ENCODE measurements at regions not wholly inside any gene's neighbourhood (a gene's known extent, or its start where the extent isn't known, plus 50 kb on each side); places are given as distances from the start of the nearest gene placed in this dataset.

- DNase-seq: no peak
These were observed 2075.8 kb downstream of the MRPL39 start for GRCh38 chr21:23531444-23531843.

GRCh38 chr21:23524685-23525084 is 2082.6 kb downstream of the MRPL39 start:
- no peak for DNase-seq

DNA sequence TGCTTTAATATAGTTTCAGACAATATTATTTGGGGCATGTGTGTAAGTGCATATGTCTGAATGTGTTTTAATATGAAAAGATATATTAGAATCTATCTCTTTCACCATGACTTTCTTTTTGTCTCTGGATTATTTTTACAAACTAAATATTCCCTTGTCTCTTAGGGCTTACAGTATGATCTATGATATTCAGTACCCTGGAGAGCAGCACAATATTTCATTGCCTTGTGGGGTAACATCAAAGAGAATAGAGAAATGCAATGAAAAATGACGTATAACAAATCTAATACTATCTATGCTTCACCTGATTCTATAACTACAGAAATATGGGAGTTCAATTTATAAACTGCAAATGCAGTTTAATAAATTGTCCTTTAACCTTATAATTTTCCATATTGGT is 2084.5 kb downstream of the MRPL39 start:
- no peak for DNase-seq

DNA sequence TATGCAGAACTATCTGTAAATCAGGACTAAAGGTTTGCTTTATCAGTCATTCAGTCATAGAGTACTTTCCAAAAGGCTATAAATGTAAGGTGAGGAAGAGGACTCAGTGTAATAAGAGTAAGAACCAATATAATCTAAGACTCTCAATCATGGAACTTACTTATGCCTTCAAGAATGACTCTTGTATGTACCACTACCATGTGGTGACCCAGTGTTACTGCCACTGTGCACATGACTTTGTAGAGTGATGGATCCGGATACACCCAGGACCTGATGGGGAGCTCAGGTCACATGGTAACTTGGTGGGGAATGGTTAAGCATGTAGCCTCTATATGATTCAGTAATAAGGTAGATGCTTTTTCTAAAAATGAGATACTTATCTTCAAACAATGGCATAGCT is 2099.8 kb downstream of the MRPL39 start:
- peak; percentile 40 for DNase-seq

DNA sequence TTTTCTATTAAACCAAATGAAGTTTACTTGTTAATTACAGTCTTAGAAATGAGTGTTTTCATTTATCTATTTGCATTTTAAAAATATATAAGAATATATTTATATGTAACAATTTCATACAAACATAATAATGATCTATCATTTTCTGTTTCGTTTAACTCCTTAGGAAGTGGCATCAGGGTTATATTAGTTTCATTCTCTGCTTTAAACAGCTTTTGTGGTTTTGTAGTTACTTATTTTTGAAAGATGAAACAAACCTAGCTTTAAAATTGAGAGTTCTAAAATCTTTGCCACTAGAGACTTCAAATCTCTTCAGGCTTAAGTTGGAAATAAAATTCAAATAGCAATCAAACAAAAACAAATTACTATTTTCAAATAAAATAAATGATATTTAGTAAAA is 2110.6 kb downstream of the MRPL39 start:
- no peak for DNase-seq

GRCh38 chr21:23488245-23488644 is 2119.0 kb downstream of the MRPL39 start:
- no peak for DNase-seq

DNA sequence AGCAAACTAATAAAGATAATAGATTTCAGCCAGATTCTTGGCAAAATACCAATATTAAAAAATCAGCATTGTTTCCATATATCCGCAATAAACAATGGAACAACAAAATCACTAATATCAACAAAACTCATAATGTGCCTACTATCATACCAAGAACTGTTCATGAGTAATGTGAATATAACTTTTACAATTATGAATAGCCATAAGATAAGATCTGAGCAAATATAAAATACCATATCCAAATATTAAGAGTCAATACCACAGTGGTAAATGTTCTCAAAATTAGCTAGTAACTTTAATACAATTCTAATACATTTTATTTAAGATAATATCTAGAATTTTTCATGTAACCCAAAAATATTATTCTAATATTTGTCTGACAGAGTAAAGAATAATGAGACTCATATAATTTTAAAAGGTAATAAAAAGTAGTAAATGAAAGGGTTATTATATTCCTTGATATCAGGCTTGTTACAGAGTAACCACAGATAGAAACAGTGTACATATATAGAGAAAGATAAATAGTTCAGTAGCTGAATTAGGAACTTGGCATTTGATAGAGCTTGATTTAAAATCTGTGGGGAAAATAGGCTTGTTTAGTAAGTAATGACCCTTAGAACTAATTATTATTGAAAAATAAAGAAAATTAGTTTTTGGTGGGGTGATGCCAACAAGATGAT is 2126.6 kb downstream of the MRPL39 start:
- DNase-seq: no peak

- DNase-seq: peak; percentile 71
These were observed 2128.9 kb downstream of the MRPL39 start for GRCh38 chr21:23478381-23478780.

DNA sequence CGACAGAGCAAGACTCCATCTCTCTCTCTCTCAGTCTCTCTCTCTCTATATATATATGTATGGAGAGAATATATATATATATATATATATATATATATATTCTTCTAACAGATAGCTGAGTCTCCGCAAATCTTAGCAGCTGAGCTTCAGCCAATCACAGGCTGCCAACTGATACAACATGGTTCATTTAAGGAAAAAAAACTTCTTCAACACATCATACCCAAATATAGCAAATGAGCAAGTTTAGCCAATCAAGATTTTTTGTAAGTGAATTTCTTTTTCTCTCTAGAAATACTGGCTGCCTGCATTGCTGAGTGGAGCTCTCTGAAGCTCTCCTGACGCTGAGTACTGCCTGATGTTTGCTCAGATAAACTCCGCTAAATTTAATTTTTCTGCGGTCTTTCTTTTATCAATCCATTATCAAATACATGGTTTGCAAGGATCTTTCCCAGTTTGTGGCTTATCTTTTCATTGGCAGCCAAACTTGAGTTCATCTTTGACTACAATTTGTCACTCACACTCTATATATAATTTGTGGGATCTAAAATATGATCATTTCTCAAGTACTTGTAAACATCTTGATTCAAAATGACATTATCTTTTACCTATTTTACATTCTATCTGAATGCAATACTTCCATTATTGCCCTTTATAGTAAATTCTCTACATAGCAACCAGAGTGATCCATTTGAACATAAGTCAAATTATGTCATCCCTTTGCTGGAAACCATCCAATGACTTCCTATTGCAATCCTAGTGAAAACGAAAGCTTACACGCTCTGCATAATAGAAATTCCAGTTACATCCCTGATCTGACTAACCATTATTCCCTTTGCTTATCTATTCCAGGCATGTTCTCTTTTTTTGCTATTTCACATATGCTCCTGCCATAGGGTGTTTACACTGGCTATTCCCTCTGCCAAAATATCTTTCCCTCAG is 2131.7 kb downstream of the MRPL39 start:
- DNase-seq: peak; percentile 88

- peak; percentile 45 for DNase-seq
These were observed 2135.4 kb downstream of the MRPL39 start for GRCh38 chr21:23471877-23472276.

- DNase-seq: no peak
These were observed 2143.9 kb downstream of the MRPL39 start for GRCh38 chr21:23463365-23463764.

GRCh38 chr21:23455676-23456075 is 2151.6 kb downstream of the MRPL39 start:
- no peak for DNase-seq

GRCh38 chr21:23452384-23453083 is 2154.7 kb downstream of the MRPL39 start:
- peak; percentile 38 for DNase-seq

GRCh38 chr21:23445307-23445706 is 2162.0 kb downstream of the MRPL39 start:
- DNase-seq: peak; percentile 88

- DNase-seq: peak; percentile 36
These were observed 2169.2 kb downstream of the MRPL39 start for GRCh38 chr21:23438081-23438480.

DNA sequence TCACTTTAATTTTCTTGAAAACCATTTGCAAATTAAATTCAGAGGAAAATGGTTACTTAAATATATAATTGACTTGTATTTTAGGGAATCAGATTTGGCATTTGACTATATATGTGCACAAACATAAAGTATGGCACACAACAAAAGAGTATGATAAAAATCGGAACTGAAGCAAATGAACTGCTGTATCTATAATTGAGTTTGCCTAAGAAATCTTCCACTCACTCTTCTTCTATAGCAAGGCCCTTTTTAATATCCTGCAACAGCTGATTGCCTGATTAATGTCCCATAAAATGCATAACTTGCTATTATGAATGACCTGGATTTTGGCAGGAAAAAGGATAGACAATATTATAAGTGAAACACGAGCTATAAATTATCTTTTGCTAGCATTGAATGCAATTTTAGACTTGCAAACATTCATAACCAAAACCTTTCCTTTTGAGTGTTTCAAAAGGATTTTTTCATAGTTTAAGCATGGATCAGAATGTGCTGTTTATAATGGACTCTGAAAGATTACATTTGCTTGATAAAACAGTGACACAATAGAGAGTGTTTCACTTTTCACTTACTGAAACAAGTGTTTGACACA is 2204.3 kb downstream of the MRPL39 start:
- peak; percentile 96 for DNase-seq

DNA sequence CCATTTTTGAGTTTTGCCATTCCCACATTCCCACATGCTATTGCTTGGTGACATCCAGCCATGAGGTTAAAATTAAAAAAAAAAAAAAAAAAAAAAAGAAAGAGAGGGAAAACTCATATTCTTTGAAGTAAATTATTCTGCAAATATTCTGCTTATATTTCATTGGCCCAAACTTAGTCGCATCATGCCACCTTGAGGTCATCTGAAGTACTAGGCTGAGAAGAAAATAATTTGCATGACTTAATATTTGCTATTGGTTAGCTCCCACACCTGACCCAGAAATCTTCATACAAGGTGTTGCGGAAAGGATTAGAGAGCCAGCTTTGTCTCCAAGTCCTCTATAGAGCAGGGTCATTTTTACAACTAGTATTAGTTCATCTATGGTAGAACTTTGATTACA is 2206.0 kb downstream of the MRPL39 start:
- DNase-seq: peak; percentile 78

GRCh38 chr21:23398726-23399125 is 2208.6 kb downstream of the MRPL39 start:
- peak; percentile 96 for DNase-seq

- DNase-seq: no peak
These were observed 2212.8 kb downstream of the MRPL39 start for GRCh38 chr21:23394458-23394857.

- DNase-seq: no peak
These were observed 2222.6 kb downstream of the MRPL39 start for GRCh38 chr21:23384679-23385078.

DNA sequence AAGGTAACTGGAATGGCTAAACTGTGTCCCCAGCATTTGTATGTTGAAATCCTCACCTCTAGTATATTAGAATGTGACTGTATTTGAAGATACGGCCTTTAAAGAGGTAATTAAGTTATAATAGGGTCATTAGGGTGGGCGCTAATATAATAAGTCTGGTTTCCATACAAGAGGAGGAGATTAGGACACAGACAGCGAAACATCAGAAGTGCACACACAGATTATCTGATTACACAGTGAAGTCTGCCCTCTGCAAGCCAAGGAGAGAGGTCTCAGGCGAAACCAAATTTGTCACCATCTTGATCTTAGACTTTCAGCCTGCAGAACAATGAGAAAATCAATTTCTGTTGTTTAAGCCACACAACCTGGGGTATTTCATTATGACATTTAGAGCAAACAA is 2233.1 kb downstream of the MRPL39 start:
- DNase-seq: peak; percentile 17

- no peak for DNase-seq
These were observed 2250.4 kb downstream of the MRPL39 start for GRCh38 chr21:23356905-23357304.

GRCh38 chr21:23316190-23316589 is 2291.1 kb downstream of the MRPL39 start:
- DNase-seq: no peak

Data from NCI-H69 (cell line).